Stimulated activated CD8-positive, alpha-beta memory T cell treated with anti-CD3 and anti-CD28 coated beads, Interleukin-15, amount 100 ng/mL, for 48 hours (primary cell): ENCODE measurements at regions not wholly inside any gene's neighbourhood (a gene's known extent, or its start where the extent isn't known, plus 50 kb on each side); places are given as distances from the start of the nearest gene placed in this dataset.

Experiments
- DNase-seq, 2 donors: peaks; one replicate each; pipeline ENCODE4 v3.0.0-alpha.2; 2020; ENCODE audit warnings: low read depth in 2 of 2

- DNase-seq = no peak
Measured at GRCh38 chr2:217478831-217479455, 523.9 kb downstream of the TNS1 start.

GRCh38 chr2:217477583-217477982 lies 525.2 kb downstream of the TNS1 start:
- DNase-seq = no peak

- DNase-seq = no peak
Measured at GRCh38 chr2:217475791-217476190, 527.0 kb downstream of the TNS1 start.

- DNase-seq = no peak
Measured at GRCh38 chr2:217475101-217475500, 527.7 kb downstream of the TNS1 start.

- DNase-seq = no peak
Measured at GRCh38 chr2:217471319-217471718, 531.5 kb downstream of the TNS1 start.

- DNase-seq = no peak
Measured at GRCh38 chr2:217469203-217469810, 533.5 kb downstream of the TNS1 start.

GRCh38 chr2:217468042-217468830 lies 534.6 kb downstream of the TNS1 start:
- DNase-seq = no peak

GRCh38 chr2:217467331-217467730 lies 535.5 kb downstream of the TNS1 start:
- no peak for DNase-seq

GRCh38 chr2:217466805-217467204 lies 536.0 kb downstream of the TNS1 start:
- no peak for DNase-seq

- no peak for DNase-seq
Measured at GRCh38 chr2:217466104-217466503, 536.7 kb downstream of the TNS1 start.

GRCh38 chr2:217465100-217465499 lies 537.7 kb downstream of the TNS1 start:
- no peak for DNase-seq

GRCh38 chr2:217463402-217464075 lies 539.3 kb downstream of the TNS1 start:
- no peak for DNase-seq

GRCh38 chr2:217462121-217462520 lies 540.7 kb downstream of the TNS1 start:
- DNase-seq = no peak

GRCh38 chr2:217461674-217462073 lies 541.1 kb downstream of the TNS1 start:
- no peak for DNase-seq

GRCh38 chr2:217459680-217460405 lies 543.0 kb downstream of the TNS1 start:
- DNase-seq = no peak

GRCh38 chr2:217459016-217459415 lies 543.8 kb downstream of the TNS1 start:
- no peak for DNase-seq

GRCh38 chr2:217456016-217456415 lies 546.8 kb downstream of the TNS1 start:
- no peak for DNase-seq

GRCh38 chr2:217452928-217453327 lies 549.9 kb downstream of the TNS1 start:
- DNase-seq = no peak

GRCh38 chr2:217451666-217452065 lies 551.1 kb downstream of the TNS1 start:
- DNase-seq = no peak

GRCh38 chr2:217449444-217449843 lies 553.4 kb downstream of the TNS1 start:
- DNase-seq = no peak

GRCh38 chr2:217448860-217449259 lies 553.9 kb downstream of the TNS1 start:
- no peak for DNase-seq

- DNase-seq = no peak
Measured at GRCh38 chr2:217445723-217446122, 557.1 kb downstream of the TNS1 start.
